LNCaP clone FGC (cell line): ENCODE measurements at regions not wholly inside any gene's neighbourhood (a gene's known extent, or its start where the extent isn't known, plus 50 kb on each side); places are given as distances from the start of the nearest gene placed in this dataset.
"Not testable (repeated sequence)": the region's sequence is repeated elsewhere in the genome, so short reads cannot be mapped to it uniquely, and the experiment has no call there.

Experiments used
- DNase-seq: peaks from one replicate; pipeline ENCODE4 v3.0.0-alpha.2; 2011; ENCODE audit warnings: low read depth
- H3K4me3 ChIP-seq: 2 replicates; pipeline ENCODE4 v1.5.1; 2011; ENCODE audit warnings: mild to moderate bottlenecking, low read depth, low read length, control low read depth
- CTCF ChIP-seq: IDR thresholded peaks from 2 replicates; pipeline ENCODE4 v1.5.1; 2012; ENCODE audit warnings: mild to moderate bottlenecking; ENCODE audit not compliant: control insufficient read depth, insufficient read depth; ENCODE audit errors: extremely low read depth

- H3K4me3 ChIP-seq: no peak overlapping the region
- no peak for DNase-seq
- TF ChIP-seq CTCF: no peak
Observed at GRCh38 chrX:142266417-142266816, 61.3 kb upstream of the MAGEC2 start.

- not testable (repeated sequence) for DNase-seq, H3K4me3 ChIP-seq
Observed at GRCh38 chrX:142265549-142265948, 60.5 kb upstream of the MAGEC2 start.

GRCh38 chrX:142256935-142257334 is 51.8 kb upstream of the MAGEC2 start:
- no peak overlapping the region for H3K4me3 ChIP-seq
- no peak for DNase-seq
- no peak for TF ChIP-seq CTCF
